Small intestine (tissue), 7 donors: ENCODE measurements at regions not wholly inside any gene's neighbourhood (a gene's known extent, or its start where the extent isn't known, plus 50 kb on each side); places are given as distances from the start of the nearest gene placed in this dataset.
"Not testable (repeated sequence)": the region's sequence is repeated elsewhere in the genome, so short reads cannot be mapped to it uniquely, and the experiment has no call there.

Experiments used
- DNase-seq, 2 donors: peaks; one replicate each; pipeline versions ENCODE4 v3.0.0 to v3.0.0-alpha.2; 2013
- FAIRE-seq: peaks from 2 replicates; lab custom pipeline; 2012; peaks lifted over from hg19 to GRCh38; lab: Jason Lieb, UNC
- H3K27ac ChIP-seq, 3 donors: one replicate each; pipeline ENCODE4 v1.5.1; 2013; ENCODE audit warnings: low read length in 2 of 3, mild to moderate bottlenecking in 2 of 3, control low read depth in 1 of 3, inconsistent platforms in 1 of 3, low read depth in 1 of 3, moderate library complexity in 1 of 3
- H3K27me3 ChIP-seq, 3 donors: one replicate each; pipeline ENCODE4 v1.6.1; 2013; ENCODE audit warnings: low read length in 3 of 3, inconsistent platforms in 1 of 3; ENCODE audit not compliant: control insufficient read depth in 3 of 3, insufficient read depth in 3 of 3
- H3K36me3 ChIP-seq, 3 donors: one replicate each; pipeline ENCODE4 v1.6.1; 2013; ENCODE audit warnings: low read length in 3 of 3, inconsistent platforms in 1 of 3, low read depth in 1 of 3, mild to moderate bottlenecking in 1 of 3, moderate library complexity in 1 of 3; ENCODE audit not compliant: control insufficient read depth in 3 of 3, insufficient read depth in 2 of 3
- H3K4me1 ChIP-seq, 3 donors: one replicate each; pipeline ENCODE4 v1.6.1; 2013; ENCODE audit warnings: low read length in 2 of 3, inconsistent platforms in 1 of 3, low read depth in 1 of 3, mild to moderate bottlenecking in 1 of 3, moderate library complexity in 1 of 3; ENCODE audit not compliant: control insufficient read depth in 3 of 3, insufficient read depth in 2 of 3
- H3K4me3 ChIP-seq, 3 donors: one replicate each; pipeline ENCODE4 v1.5.1; 2013; ENCODE audit warnings: low read length in 3 of 3, control low read depth in 1 of 3, inconsistent platforms in 1 of 3, low read depth in 1 of 3, mild to moderate bottlenecking in 1 of 3, moderate library complexity in 1 of 3
- H3K9me3 ChIP-seq, 2 donors: one replicate each; pipeline ENCODE4 v1.6.1; 2013; ENCODE audit warnings: low read depth in 1 of 2, low read length in 1 of 2; ENCODE audit not compliant: control insufficient read depth in 2 of 2, insufficient read depth in 1 of 2
- WGBS, 3 donors: extraction: QIAGEN DNeasy Blood & Tissue Kit; methylation state at CpG; one replicate each; pipeline ENCODE4 v1.1.7; 2013; 5-methylcytosine and 5-hydroxymethylcytosine counted together
- donor health status: healthy with polysubstance abuse.
- donor health status: control.
- donor health status: control.
- donor health status: Bipolar disorder and iron deficiency.
- donor health status: healthy.

DNA sequence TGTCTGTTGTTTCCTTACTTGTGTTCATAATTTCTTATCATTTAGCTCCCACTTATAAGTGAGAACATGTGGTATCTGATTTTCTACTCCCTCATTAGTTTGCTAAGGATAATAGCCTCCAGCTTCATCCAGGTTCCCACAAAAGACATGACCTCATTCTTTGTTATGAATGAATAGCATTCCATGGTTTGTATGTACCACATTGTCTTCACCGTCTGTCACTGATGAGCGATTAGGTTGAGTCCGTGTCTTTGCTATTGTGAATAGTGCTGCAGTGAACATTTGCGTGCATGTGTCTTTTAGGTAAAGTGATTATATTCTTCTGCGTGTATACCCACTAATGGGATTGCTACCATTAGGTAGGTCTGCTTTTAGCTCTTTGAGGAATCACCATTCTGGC, 624.3 kb upstream of the EPHA5 start:
- Histone ChIP-seq H3K27ac (no peak overlapping the region), H3K27me3 (no peaks in the 10 kb centered on the region), H3K36me3 (no peaks in the 10 kb centered on the region), H3K4me3 (no peak overlapping the region), H3K9me3 (no peaks in the 10 kb centered on the region), H3K4me1 (no peaks in the 10 kb centered on the region)
- no peak for FAIRE-seq
- WGBS, 3 donors, result 86 to 94% (median 90%) methylated on average over 5 of the region's 5 CpGs
- no peak for DNase-seq

DNA sequence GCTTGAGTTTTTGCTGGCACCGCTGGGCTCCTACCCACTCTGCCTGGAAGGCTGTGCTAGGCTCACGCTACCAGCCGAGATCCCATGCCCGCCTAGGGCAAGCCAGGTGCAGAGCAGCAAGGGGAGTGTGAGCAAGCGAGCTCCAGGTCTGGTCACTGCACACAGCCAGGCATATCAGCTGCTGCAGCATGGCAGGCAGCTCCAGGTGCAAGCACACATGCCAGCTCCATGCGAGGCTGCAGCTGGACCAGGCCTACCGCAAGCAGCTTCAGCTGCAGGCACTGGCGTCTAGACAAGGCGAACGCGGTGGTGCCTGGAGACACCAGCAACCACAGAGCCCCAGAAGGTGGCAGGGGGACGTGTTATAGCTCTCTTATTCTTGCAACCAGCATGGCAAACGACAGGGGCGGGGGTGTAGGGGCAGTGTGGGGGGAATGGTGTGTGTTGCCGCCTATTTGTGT, 614.7 kb upstream of the EPHA5 start:
- no peaks in the 10 kb centered on the region for H3K9me3 ChIP-seq
- H3K4me1 ChIP-seq, result no peaks in the 10 kb centered on the region
- FAIRE-seq (no peak), DNase-seq (no peak)
- no peak overlapping the region for H3K27ac ChIP-seq
- WGBS, 3 donors, result 85 to 86% (median 86%) methylated on average over 14 to 15 of the region's 15 CpGs
- no peaks in the 10 kb centered on the region for H3K36me3 ChIP-seq
- H3K27me3 ChIP-seq, result no peaks in the 10 kb centered on the region
- no peak overlapping the region for H3K4me3 ChIP-seq

- DNase-seq, result no peak
- Histone ChIP-seq H3K36me3 (no peaks in the 10 kb centered on the region), H3K27me3 (no peaks in the 10 kb centered on the region), H3K9me3 (no peaks in the 10 kb centered on the region), H3K4me3 (no peak overlapping the region), H3K4me1 (no peaks in the 10 kb centered on the region), H3K27ac (no peak overlapping the region)
- FAIRE-seq, result no peak
- WGBS, 3 donors, result 86 to 97% (median 91%) methylated on average over 1 of the region's 1 CpG
Measured at GRCh38 chr4:66279084-66279483, 608.8 kb upstream of the EPHA5 start.

DNA sequence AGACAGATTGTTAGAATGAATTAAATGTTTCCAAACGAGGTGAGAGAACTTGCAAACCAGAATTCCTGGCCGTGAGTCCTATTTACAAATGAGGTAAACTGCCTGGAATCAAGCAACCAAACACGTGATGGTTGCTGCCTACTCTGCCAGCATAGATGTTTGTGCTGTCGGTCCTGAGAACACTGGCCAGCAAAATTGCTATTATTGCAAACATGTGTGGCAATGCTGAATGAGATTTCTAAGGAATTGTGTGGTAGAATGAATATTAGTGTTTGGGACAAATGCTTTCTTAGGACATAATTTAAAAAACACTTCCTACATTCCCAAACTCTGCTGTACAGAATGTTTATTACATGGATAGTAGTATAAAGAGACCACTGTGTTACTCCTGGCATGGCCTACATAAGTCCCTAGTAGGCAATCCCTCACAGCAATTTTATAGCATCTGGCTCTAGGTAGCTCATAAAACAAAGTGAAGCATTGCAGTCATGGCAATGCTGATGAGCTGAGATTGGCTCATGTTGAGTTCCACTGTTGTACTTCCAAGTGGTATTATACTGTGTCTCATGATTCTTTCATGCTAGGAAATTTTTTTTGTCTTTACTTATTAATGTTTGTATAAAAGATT, 605.2 kb upstream of the EPHA5 start:
- no peak for DNase-seq
- WGBS, 3 donors, result 31 to 44% (median 38%) methylated on average over 4 of the region's 4 CpGs
- Histone ChIP-seq H3K36me3 (no peaks in the 10 kb centered on the region), H3K27ac (no peak overlapping the region), H3K9me3 (no peaks in the 10 kb centered on the region), H3K4me3 (no peak overlapping the region), H3K4me1 (no peaks in the 10 kb centered on the region), H3K27me3 (no peaks in the 10 kb centered on the region)
- no peak for FAIRE-seq

DNA sequence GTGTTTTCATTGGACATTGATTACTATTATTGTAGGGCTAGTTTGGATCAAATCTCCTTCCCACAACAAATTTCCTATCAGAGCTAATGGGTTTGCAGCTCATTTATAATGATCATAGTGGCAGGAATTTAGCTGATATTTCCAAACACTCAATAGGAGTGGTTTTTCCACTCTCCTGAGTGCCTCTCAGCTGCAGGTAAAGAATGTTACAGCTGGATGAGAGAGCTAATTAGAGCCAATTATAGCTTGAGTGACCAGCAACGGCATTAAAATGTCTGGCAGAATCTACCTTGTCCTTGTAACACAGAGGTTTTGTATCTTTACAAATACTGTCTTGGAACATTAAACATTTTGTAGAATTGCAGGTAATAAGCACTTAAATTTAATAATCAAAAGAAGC, 602.8 kb upstream of the EPHA5 start:
- DNase-seq, result no peak
- FAIRE-seq, result no peak
- H3K9me3 ChIP-seq, result no peaks in the 10 kb centered on the region
- 28 to 56% (median 35%) methylated on average over 1 of the region's 1 CpG for WGBS, 3 donors
- H3K36me3 ChIP-seq, result no peaks in the 10 kb centered on the region
- H3K4me1 ChIP-seq, result no peaks in the 10 kb centered on the region
- H3K27me3 ChIP-seq, result no peaks in the 10 kb centered on the region
- H3K27ac ChIP-seq, result no peak overlapping the region
- H3K4me3 ChIP-seq, result no peak overlapping the region

- not testable (repeated sequence) for H3K36me3 ChIP-seq, DNase-seq, FAIRE-seq, H3K4me1 ChIP-seq, H3K27me3 ChIP-seq, H3K9me3 ChIP-seq, H3K27ac ChIP-seq, H3K4me3 ChIP-seq
- 45 to 66% (median 65%) methylated on average over 2 of the region's 2 CpGs for WGBS, 3 donors
Measured at GRCh38 chr4:66270356-66270755, 600.1 kb upstream of the EPHA5 start.

DNA sequence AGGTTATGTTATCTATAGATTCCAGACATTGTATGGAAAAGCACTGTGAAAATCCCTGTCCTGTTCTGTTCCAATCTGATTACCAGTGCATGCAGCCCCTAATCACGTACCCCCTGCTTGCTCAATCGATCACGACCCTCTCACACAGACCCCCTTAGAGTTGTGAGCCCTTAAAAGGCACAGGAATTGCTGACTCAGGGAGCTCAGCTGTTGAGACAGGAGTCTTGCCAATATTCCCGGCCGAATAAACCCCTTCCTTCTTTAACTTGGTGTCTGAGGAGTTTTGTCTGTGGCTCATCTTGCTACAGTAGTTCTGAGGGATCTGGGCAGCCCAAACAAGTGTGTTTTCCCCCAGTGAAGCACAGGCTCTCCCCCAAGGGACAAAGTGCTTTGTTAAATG, 596.3 kb upstream of the EPHA5 start:
- H3K27ac ChIP-seq, FAIRE-seq, H3K4me1 ChIP-seq, H3K9me3 ChIP-seq, H3K36me3 ChIP-seq, H3K27me3 ChIP-seq, DNase-seq, H3K4me3 ChIP-seq: not testable (repeated sequence)
- WGBS, 3 donors, result 73 to 83% (median 82%) methylated on average over 5 of the region's 5 CpGs

DNA sequence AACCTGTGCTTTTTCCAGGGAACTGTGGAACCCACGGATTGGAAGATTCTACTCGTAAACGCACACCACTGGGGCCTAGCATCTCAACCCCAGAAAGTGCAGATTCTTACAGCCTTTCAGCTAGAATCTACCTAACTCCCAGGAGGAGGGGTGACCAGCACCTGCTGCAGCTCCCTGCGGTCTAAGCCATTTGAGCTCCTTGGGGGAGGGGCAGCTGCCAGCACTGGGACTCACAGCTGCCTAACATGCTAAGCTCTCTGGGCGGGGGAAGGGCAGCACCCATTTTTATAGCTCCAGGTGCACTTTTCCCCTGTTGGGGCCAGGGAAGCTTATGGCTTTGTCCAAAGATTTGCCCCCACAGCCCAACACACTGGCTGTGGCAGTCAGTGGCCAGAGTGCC, 595.7 kb upstream of the EPHA5 start:
- Histone ChIP-seq H3K27ac (no peak overlapping the region), H3K36me3 (no peaks in the 10 kb centered on the region), H3K4me1 (no peaks in the 10 kb centered on the region), H3K27me3 (no peaks in the 10 kb centered on the region), H3K4me3 (no peak overlapping the region), H3K9me3 (peaks cover 0 to 8% of the 10 kb centered on the region in 2 donors)
- FAIRE-seq (no peak), DNase-seq (no peak)
- WGBS, 3 donors, result 62 to 87% (median 81%) methylated on average over 5 of the region's 5 CpGs

DNA sequence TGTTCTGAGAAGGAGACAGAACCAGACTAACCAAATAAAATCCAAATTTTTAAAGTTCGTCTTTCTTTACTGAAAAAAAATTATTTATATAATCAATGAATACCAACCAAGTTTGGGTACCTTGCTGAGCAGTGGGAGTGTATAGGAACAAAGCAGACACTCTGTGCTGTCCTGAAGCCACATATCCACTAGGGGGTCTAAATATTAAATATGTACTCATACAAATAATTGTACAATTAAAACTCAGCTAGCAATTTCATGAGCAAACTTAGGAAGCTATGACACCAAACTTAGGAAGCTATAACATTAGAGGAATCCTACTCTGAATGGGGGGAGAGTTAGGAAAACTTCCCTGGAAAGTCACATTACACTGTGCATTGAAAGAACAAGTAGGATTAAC, 582.0 kb upstream of the EPHA5 start:
- no peak for FAIRE-seq

More for the DNA sequence above, 582.0 kb upstream of the EPHA5 start:
- H3K4me3 ChIP-seq, result no peak overlapping the region
- no peaks in the 10 kb centered on the region for H3K27me3 ChIP-seq
- H3K4me1 ChIP-seq, result no peaks in the 10 kb centered on the region
- no peak for DNase-seq
- WGBS, 3 donors, result 86 to 93% (median 88%) methylated on average over 1 of the region's 1 CpG
- H3K36me3 ChIP-seq, result no peaks in the 10 kb centered on the region
- H3K27ac ChIP-seq, result no peak overlapping the region
- no peaks in the 10 kb centered on the region for H3K9me3 ChIP-seq
